Caco-2 (cell line): ENCODE measurements at regions not wholly inside any gene's neighbourhood (a gene's known extent, or its start where the extent isn't known, plus 50 kb on each side); places are given as distances from the start of the nearest gene placed in this dataset.

ENCODE experiments used
- BruUV-seq: library from RNA; stranded (reverse); fragments of 400-500 nt; replicated peaks from 2 replicates; lab custom pipeline; 2021; lab: Mats Ljungman, UMichigan
- CTCF ChIA-PET: fragments of 300-600 bp; sonication (Branson Sonifier 250); formaldehyde crosslinking; loops from one replicate; lab custom pipeline; 2022; ENCODE audit warnings: antibody characterized with exemption; lab: Charles Lee
- POLR2A ChIA-PET: fragments of 300-600 bp; sonication (Branson Sonifier 250); formaldehyde crosslinking; loops from one replicate; lab custom pipeline; 2022; ENCODE audit warnings: antibody characterized with exemption; lab: Charles Lee
- DNase-seq, 2 experiments: peaks; one replicate each; pipeline versions ENCODE4 v3.0.0 to v3.0.0-alpha.2; 2020 to 2022
- H3K27me3 ChIP-seq: replicated peaks from 2 replicates; pipeline ENCODE4 v1.6.0; 2011; ENCODE audit warnings: low read length; ENCODE audit not compliant: control insufficient read depth, insufficient read depth
- H3K36me3 ChIP-seq: 2 replicates; pipeline ENCODE4 v1.5.1; 2011; ENCODE audit warnings: low read length; ENCODE audit not compliant: control insufficient read depth, insufficient read depth
- H3K4me1 ChIP-seq: fragments of 250-450 bp; sonication (Bioruptor Pico); 2 replicates; pipeline ENCODE4 v1.5.1; 2020; ENCODE audit warnings: mild to moderate bottlenecking
- H3K4me3 ChIP-seq: 2 replicates; pipeline ENCODE4 v1.5.1; 2011; ENCODE audit warnings: low read depth, mild to moderate bottlenecking, control low read depth, low read length
- H3K9me3 ChIP-seq: fragments of 250-450 bp; sonication (Bioruptor Pico); 2 replicates; pipeline ENCODE4 v1.5.1; 2020; ENCODE audit warnings: mild to moderate bottlenecking, moderate library complexity
- H3K27ac Mint-ChIP-seq: one replicate; pipeline ENCODE4 v1.8.0; 2022; ENCODE audit warnings: mixed read lengths; ENCODE audit not compliant: unreplicated experiment
- H3K27me3 Mint-ChIP-seq: one replicate; pipeline ENCODE4 v1.8.0; 2022; ENCODE audit warnings: mixed read lengths; ENCODE audit not compliant: insufficient read depth, unreplicated experiment
- H3K36me3 Mint-ChIP-seq: one replicate; pipeline ENCODE4 v1.8.0; 2022; ENCODE audit warnings: mild to moderate bottlenecking, mixed read lengths; ENCODE audit not compliant: insufficient read depth, unreplicated experiment
- H3K4me1 Mint-ChIP-seq: one replicate; pipeline ENCODE4 v1.8.0; 2022; ENCODE audit warnings: low read depth, mixed read lengths; ENCODE audit not compliant: unreplicated experiment
- H3K4me3 Mint-ChIP-seq: one replicate; pipeline ENCODE4 v1.8.0; 2022; ENCODE audit warnings: mild to moderate bottlenecking, moderate library complexity, mixed read lengths; ENCODE audit not compliant: unreplicated experiment
- H3K9me3 Mint-ChIP-seq: one replicate; pipeline ENCODE4 v1.8.0; 2022; ENCODE audit warnings: mixed read lengths; ENCODE audit not compliant: unreplicated experiment
- CTCF ChIP-seq, 2 experiments: fragments of 200-600 bp in 1 of 2; IDR thresholded peaks; 1 replicate in 1 of 2; 2 replicates in 1 of 2; pipeline versions ENCODE4 v1.5.1 to v1.8.0; 2011 to 2022; ENCODE audit warnings: antibody characterized with exemption in 1 of 2, control low read depth in 1 of 2, inconsistent platforms in 1 of 2, low read depth in 1 of 2, low read length in 1 of 2, mild to moderate bottlenecking in 1 of 2, moderate library complexity in 1 of 2; ENCODE audit not compliant: insufficient read depth in 1 of 2, severe bottlenecking in 1 of 2, unreplicated experiment in 1 of 2
- intact Hi-C: fragments of 100-400 bp; cut with micrococcal nuclease; formaldehyde crosslinking; loops from one replicate; pipeline ENCODE4 v1.10.0; 2022; ENCODE audit not compliant: unreplicated experiment

- ChIA-PET CTCF (no interaction called here), POLR2A (no interaction called here)
- DNase-seq = no peak
- H3K4me3 ChIP-seq = no peak overlapping the region
- intact Hi-C loops = no loop called here
- H3K27ac Mint-ChIP-seq = no peak overlapping the region
- H3K27me3 ChIP-seq = no peaks in the 10 kb centered on the region
- H3K9me3 Mint-ChIP-seq = no peaks in the 10 kb centered on the region
- no TSS peak for BruUV-seq
- H3K36me3 ChIP-seq = no peaks in the 10 kb centered on the region
- H3K4me3 Mint-ChIP-seq = no peak overlapping the region
- no peaks in the 10 kb centered on the region for H3K36me3 Mint-ChIP-seq
- TF ChIP-seq CTCF (IDR thresholded peaks at IDR 0.05; ENCODE audit: insufficient read depth in 1 of 2, low read depth in 1 of 2, low read length in 1 of 2, severe bottlenecking in 1 of 2, unreplicated experiment in 1 of 2) = no peak
- no peaks in the 10 kb centered on the region for H3K9me3 ChIP-seq
- H3K4me1 Mint-ChIP-seq = no peaks in the 10 kb centered on the region
- H3K27me3 Mint-ChIP-seq = peaks cover 16% of the 10 kb centered on the region
- no peaks in the 10 kb centered on the region for H3K4me1 ChIP-seq
Measured at GRCh38 chr17:71335212-71335611, 785.6 kb upstream of the SOX9 start.

- ChIA-PET CTCF (no interaction called here), POLR2A (no interaction called here)
- Mint-ChIP-seq H3K36me3 (no peaks in the 10 kb centered on the region), H3K27me3 (peaks cover 8% of the 10 kb centered on the region), H3K4me3 (no peak overlapping the region), H3K27ac (no peak overlapping the region), H3K9me3 (no peaks in the 10 kb centered on the region), H3K4me1 (no peaks in the 10 kb centered on the region)
- intact Hi-C loops = no loop called here
- Histone ChIP-seq H3K9me3 (no peaks in the 10 kb centered on the region), H3K36me3 (no peaks in the 10 kb centered on the region), H3K27me3 (no peaks in the 10 kb centered on the region), H3K4me1 (no peaks in the 10 kb centered on the region), H3K4me3 (no peak overlapping the region)
- no TSS peak for BruUV-seq
- TF ChIP-seq CTCF (IDR thresholded peaks at IDR 0.05; ENCODE audit: insufficient read depth in 1 of 2, low read depth in 1 of 2, low read length in 1 of 2, severe bottlenecking in 1 of 2, unreplicated experiment in 1 of 2) = no peak
- DNase-seq = no peak
Measured at GRCh38 chr17:71337938-71338337, 782.9 kb upstream of the SOX9 start.

- H3K36me3 Mint-ChIP-seq = no peaks in the 10 kb centered on the region
- no peaks in the 10 kb centered on the region for H3K36me3 ChIP-seq
- no peaks in the 10 kb centered on the region for H3K27me3 ChIP-seq
- BruUV-seq = no TSS peak
- intact Hi-C loops = no loop called here
- H3K27me3 Mint-ChIP-seq = peaks cover 8% of the 10 kb centered on the region
- H3K4me3 ChIP-seq = no peak overlapping the region
- no peak for DNase-seq
- H3K4me1 Mint-ChIP-seq = no peaks in the 10 kb centered on the region
- H3K4me3 Mint-ChIP-seq = no peak overlapping the region
- H3K27ac Mint-ChIP-seq = no peak overlapping the region
- H3K4me1 ChIP-seq = no peaks in the 10 kb centered on the region
- H3K9me3 ChIP-seq = no peaks in the 10 kb centered on the region
- POLR2A ChIA-PET = no interaction called here
- H3K9me3 Mint-ChIP-seq = no peaks in the 10 kb centered on the region
- no peak for TF ChIP-seq CTCF (IDR thresholded peaks at IDR 0.05; ENCODE audit: insufficient read depth in 1 of 2, low read depth in 1 of 2, low read length in 1 of 2, severe bottlenecking in 1 of 2, unreplicated experiment in 1 of 2)
- CTCF ChIA-PET = no interaction called here
Measured at GRCh38 chr17:71338396-71338795, 782.4 kb upstream of the SOX9 start.
